SK-N-SH treated with all-trans-retinoic acid at 6 μM for 48 hours (cell line): ENCODE measurements at regions not wholly inside any gene's neighbourhood (a gene's known extent, or its start where the extent isn't known, plus 50 kb on each side); places are given as distances from the start of the nearest gene placed in this dataset.

Source experiments
- GLIS3 ChIP-seq: fragments of 250-450 bp; sonication (Bioruptor Pico); IDR thresholded peaks from 2 replicates; pipeline ENCODE4 v1.5.0; 2020; ENCODE audit warnings: mild to moderate bottlenecking, moderate library complexity
- TCF4 ChIP-seq: fragments of 250-450 bp; sonication (Bioruptor Pico); IDR thresholded peaks from 2 replicates; pipeline ENCODE4 v1.8.0; 2021; ENCODE audit warnings: mild to moderate bottlenecking, moderate library complexity, borderline replicate concordance

DNA sequence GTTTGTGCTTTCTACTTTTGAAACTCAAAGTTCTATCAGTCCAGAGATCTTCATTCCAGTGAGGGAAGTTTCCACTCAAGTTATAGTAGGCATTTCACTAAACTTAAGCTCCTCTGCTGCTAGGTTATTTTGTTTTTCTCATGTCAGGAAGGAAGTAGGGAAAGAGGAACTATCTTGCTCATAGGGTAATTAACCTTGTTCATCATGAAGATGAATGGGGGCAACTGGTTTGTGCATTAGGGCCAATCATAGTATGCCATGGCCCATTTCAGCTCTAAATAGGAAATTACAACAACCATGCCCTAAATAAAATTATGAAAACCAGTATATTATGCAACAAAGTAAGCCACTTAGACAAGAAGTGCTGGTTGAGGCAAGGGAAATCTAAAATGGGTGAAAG lies 804.7 kb upstream of the NDST4 start:
- no peak for TF ChIP-seq TCF4 (CRISPR knock-in tag)
- TF ChIP-seq GLIS3 (CRISPR knock-in tag), result no peak
